Esophagus squamous epithelium (tissue), 4 donors: ENCODE measurements at regions not wholly inside any gene's neighbourhood (a gene's known extent, or its start where the extent isn't known, plus 50 kb on each side); places are given as distances from the start of the nearest gene placed in this dataset.

Source experiments
- POLR2A ChIP-seq, 4 donors: fragments of 450-650 bp; IDR thresholded peaks; one replicate each; pipeline ENCODE4 v1.6.1; 2017; ENCODE audit warnings: antibody characterized with exemption in 4 of 4, mild to moderate bottlenecking in 4 of 4, moderate library complexity in 3 of 4
- TF ChIP-seq, protein P1 (sequence below), 6 experiments: fragments of 450-650 bp in 4 of 6; fragments of 200-600 bp in 2 of 6; sonication (generic) in 2 of 6; IDR thresholded peaks; one replicate each; pipeline ENCODE4 v1.5.1; 2016 to 2019; ENCODE audit warnings: antibody characterized with exemption in 6 of 6, mild to moderate bottlenecking in 4 of 6, moderate library complexity in 4 of 6

DNA sequence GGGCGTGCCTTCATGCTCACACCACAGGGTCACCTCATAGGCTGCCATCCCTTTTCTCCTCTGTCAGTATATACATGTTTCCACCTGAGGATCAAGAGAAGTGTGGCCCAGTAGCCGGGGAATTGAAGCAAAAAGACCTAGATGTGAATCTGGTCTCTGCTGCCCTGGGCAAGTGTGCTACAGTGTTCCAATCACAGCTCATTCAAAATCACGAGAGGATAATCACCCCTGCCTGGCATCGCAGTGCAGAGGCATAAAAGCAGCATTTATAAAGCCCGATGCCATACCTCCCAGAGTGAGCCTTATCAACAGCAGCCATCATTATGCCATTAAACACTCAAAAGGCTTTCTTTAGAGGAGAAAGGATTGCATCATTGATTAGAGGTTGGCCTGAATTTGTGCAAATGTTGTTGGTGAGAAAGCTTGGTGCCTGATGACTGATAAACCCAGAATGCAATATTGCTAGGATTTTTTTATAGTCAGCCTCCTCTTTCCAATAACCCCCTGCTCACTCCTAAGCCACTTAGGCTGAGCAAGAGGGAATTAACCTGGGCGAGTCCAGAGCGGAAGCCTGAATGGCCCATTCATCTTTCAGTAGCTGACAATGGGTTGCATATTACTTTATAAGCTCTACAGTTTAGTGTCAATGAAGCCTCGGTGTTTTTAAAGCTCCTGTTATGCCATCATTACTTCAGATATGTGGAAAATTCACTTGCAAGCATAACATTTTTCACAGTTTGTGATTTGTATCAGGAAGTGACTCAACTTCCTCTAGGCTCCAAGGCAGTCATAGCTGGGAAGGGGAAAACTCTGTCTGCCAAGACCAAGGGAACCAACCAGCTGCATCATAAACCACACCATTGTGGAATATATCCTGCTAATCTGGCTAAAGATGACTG, 92.5 kb upstream of the NXT1 start:
- TF ChIP-seq, protein P1, sequence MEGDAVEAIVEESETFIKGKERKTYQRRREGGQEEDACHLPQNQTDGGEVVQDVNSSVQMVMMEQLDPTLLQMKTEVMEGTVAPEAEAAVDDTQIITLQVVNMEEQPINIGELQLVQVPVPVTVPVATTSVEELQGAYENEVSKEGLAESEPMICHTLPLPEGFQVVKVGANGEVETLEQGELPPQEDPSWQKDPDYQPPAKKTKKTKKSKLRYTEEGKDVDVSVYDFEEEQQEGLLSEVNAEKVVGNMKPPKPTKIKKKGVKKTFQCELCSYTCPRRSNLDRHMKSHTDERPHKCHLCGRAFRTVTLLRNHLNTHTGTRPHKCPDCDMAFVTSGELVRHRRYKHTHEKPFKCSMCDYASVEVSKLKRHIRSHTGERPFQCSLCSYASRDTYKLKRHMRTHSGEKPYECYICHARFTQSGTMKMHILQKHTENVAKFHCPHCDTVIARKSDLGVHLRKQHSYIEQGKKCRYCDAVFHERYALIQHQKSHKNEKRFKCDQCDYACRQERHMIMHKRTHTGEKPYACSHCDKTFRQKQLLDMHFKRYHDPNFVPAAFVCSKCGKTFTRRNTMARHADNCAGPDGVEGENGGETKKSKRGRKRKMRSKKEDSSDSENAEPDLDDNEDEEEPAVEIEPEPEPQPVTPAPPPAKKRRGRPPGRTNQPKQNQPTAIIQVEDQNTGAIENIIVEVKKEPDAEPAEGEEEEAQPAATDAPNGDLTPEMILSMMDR (IDR thresholded peaks at IDR 0.05), result no peak
- TF ChIP-seq POLR2A (IDR thresholded peaks at IDR 0.05), result no peak
